ENCODE measurements at regions not wholly inside any gene's neighbourhood (a gene's known extent, or its start where the extent isn't known, plus 50 kb on each side); places are given as distances from the start of the nearest gene placed in this dataset.
"Not testable (repeated sequence)": the region's sequence is repeated elsewhere in the genome, so short reads cannot be mapped to it uniquely, and the experiment has no call there.

DNA sequence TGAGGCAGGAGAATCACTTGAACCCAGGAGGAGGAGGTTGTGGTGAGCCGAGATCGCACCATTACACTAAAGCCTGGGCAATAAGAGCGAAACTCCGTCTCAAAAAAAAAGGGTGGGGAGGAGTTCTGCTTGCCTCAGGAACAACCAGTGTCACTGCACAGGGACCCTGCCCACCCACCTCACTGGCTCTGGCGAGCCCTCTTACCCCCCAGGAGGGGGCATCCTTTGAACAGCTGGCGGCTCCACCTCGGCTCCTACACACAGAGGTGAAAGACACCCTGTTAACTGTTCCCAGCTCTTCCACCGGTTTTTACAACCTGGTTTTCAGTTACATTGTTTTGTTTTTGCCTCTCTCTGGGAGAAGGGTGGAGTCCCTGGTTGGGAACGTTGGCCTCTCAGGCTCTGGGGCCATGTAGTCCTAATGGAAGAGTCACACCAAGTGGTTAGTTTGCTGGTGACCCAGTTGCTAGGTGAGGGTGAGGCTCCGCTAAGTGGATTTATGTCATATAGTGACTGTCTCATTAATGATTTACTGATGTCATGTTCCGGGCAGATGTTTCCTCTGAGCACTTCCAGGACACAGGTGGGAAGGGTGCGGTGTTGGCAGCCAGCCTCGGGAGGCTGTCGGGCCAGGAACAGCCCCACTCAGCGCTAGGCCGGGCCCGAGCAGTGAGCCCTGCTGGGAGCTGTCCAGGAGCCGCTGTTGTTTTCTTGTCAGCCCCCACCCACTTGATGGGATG lies 120.6 kb upstream of the TPTE start:
- H2BK20ac ChIP-seq (ENCODE audit: low read length); H3K56ac ChIP-seq (replicated peaks; ENCODE audit: insufficient read length, low read depth, low read length); CTCF ChIA-PET (ENCODE audit: partially characterized antibody): not testable (repeated sequence)

DNA sequence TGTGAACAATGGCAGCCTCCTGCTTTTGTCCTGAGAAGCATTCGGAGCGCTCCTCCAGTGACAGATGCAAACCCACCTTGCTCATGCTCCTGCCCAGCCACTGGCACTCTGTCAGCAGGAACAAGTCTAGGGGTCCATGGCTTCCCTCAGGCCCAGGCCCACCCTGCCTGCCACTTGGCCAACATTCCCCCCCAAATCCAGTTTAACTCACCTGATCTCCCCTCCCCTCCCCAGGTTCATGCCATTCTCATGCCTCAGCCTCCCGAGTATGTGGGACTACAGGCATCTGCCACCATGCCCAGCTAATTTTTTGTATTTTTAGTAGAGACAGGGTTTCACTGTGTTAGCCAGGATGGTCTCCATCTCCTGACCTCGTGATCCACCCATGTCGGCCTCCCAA lies 118.9 kb upstream of the TPTE start:
- H3K23ac ChIP-seq (ENCODE audit: insufficient read length); H4K20me1 ChIP-seq (replicated peaks in 1 of 2; ENCODE audit: control insufficient read depth in 1 of 2, insufficient read depth in 2 of 2, low read length in 2 of 2); H4K5ac ChIP-seq (ENCODE audit: insufficient read length, low read depth, low read length); H2BK12ac ChIP-seq (ENCODE audit: low read depth, low read length); H2BK15ac ChIP-seq (ENCODE audit: low read length); H3K27ac ChIP-seq (ENCODE audit: low read depth, low read length); H2AFZ ChIP-seq (ENCODE audit: low read length); H2BK120ac ChIP-seq (replicated peaks; ENCODE audit: low read depth, low read length); H4K91ac ChIP-seq (replicated peaks; ENCODE audit: insufficient read length, low read length); H3K18ac ChIP-seq (ENCODE audit: extremely low read depth, low read length); H2BK20ac ChIP-seq (ENCODE audit: low read length); H3K4me3 ChIP-seq (ENCODE audit: extremely low read depth in 1 of 4, insufficient read depth in 2 of 4, low read depth in 3 of 4, low read length in 4 of 4); H3K79me2 ChIP-seq (ENCODE audit: control insufficient read depth in 1 of 2, insufficient read depth in 2 of 2, low read length in 2 of 2); H3K4ac ChIP-seq (replicated peaks; ENCODE audit: insufficient read length, low read depth, low read length); H3K14ac ChIP-seq (ENCODE audit: insufficient read length); CTCF ChIA-PET (ENCODE audit: partially characterized antibody); H3K27me3 ChIP-seq (replicated peaks in 1 of 4; ENCODE audit: control insufficient read depth in 3 of 4, extremely low read depth in 1 of 4, insufficient read depth in 3 of 4, low read length in 3 of 4); H3K4me2 ChIP-seq (ENCODE audit: insufficient read depth in 1 of 2, low read depth in 2 of 2, low read length in 2 of 2); H3K36me3 ChIP-seq (ENCODE audit: control insufficient read depth in 2 of 4, insufficient read depth in 4 of 4, low read length in 3 of 4); FAIRE-seq; H3K4me1 ChIP-seq (replicated peaks in 1 of 4; ENCODE audit: control insufficient read depth in 3 of 4, insufficient read depth in 4 of 4, low read length in 3 of 4); H2BK5ac ChIP-seq (ENCODE audit: low read depth, low read length); H4K8ac ChIP-seq (ENCODE audit: extremely low read depth, insufficient read depth, low read length); POLR2A ChIA-PET (ENCODE audit: partially characterized antibody); H3K79me1 ChIP-seq (ENCODE audit: low read depth, low read length); H3K23me2 ChIP-seq (ENCODE audit: low read depth, low read length); H3K9ac ChIP-seq (replicated peaks in 1 of 4; ENCODE audit: extremely low read depth in 1 of 4, low read depth in 3 of 4, low read length in 3 of 4); H2AK5ac ChIP-seq (ENCODE audit: low read depth, low read length); H3K56ac ChIP-seq (replicated peaks; ENCODE audit: insufficient read length, low read depth, low read length): not testable (repeated sequence)
- peaks cover 51 to 80% of the 10 kb centered on the region in 2 experiments for H3K9me3 ChIP-seq (ENCODE audit: insufficient read depth in 2 of 2, low read depth in 1 of 2, low read length in 1 of 2)
- peak in 1 of 2 experiments; percentile 8 for DNase-seq (ENCODE audit: low read depth in 1 of 2, low spot score in 2 of 2)
- 79% methylated on average over 5 of the region's 5 CpGs; no CpG with 5 or more reads in 1 of the 2 experiments for WGBS, 2 experiments (ENCODE audit: extremely low coverage in 1 of 2, insufficient coverage in 1 of 2, insufficient read length in 1 of 2, insufficient replicate concordance in 2 of 2, low coverage in 1 of 2, low lambda C conversion rate in 2 of 2, missing lambda C conversion rate in 1 of 2)

More for the DNA sequence above, 120.6 kb upstream of the TPTE start:
- DNase-seq (ENCODE audit: low read depth in 1 of 2, low spot score in 2 of 2); H4K5ac ChIP-seq (ENCODE audit: insufficient read length, low read depth, low read length); H3K18ac ChIP-seq (ENCODE audit: extremely low read depth, low read length); H3K14ac ChIP-seq (ENCODE audit: insufficient read length); H4K91ac ChIP-seq (replicated peaks; ENCODE audit: insufficient read length, low read length); H2BK5ac ChIP-seq (ENCODE audit: low read depth, low read length); H4K8ac ChIP-seq (ENCODE audit: extremely low read depth, insufficient read depth, low read length); H2BK12ac ChIP-seq (ENCODE audit: low read depth, low read length); H2BK15ac ChIP-seq (ENCODE audit: low read length); H3K23me2 ChIP-seq (ENCODE audit: low read depth, low read length); POLR2A ChIA-PET (ENCODE audit: partially characterized antibody); H3K23ac ChIP-seq (ENCODE audit: insufficient read length); H3K4me2 ChIP-seq (ENCODE audit: insufficient read depth in 1 of 2, low read depth in 2 of 2, low read length in 2 of 2); H3K4me1 ChIP-seq (replicated peaks in 1 of 4; ENCODE audit: control insufficient read depth in 3 of 4, insufficient read depth in 4 of 4, low read length in 3 of 4); H3K9ac ChIP-seq (replicated peaks in 1 of 4; ENCODE audit: extremely low read depth in 1 of 4, low read depth in 3 of 4, low read length in 3 of 4); H4K20me1 ChIP-seq (replicated peaks in 1 of 2; ENCODE audit: control insufficient read depth in 1 of 2, insufficient read depth in 2 of 2, low read length in 2 of 2); H3K79me1 ChIP-seq (ENCODE audit: low read depth, low read length); H3K27ac ChIP-seq (ENCODE audit: low read depth, low read length); H3K4me3 ChIP-seq (ENCODE audit: extremely low read depth in 1 of 4, insufficient read depth in 2 of 4, low read depth in 3 of 4, low read length in 4 of 4); H3K27me3 ChIP-seq (replicated peaks in 1 of 4; ENCODE audit: control insufficient read depth in 3 of 4, extremely low read depth in 1 of 4, insufficient read depth in 3 of 4, low read length in 3 of 4); H2BK120ac ChIP-seq (replicated peaks; ENCODE audit: low read depth, low read length); H2AK5ac ChIP-seq (ENCODE audit: low read depth, low read length); H3K4ac ChIP-seq (replicated peaks; ENCODE audit: insufficient read length, low read depth, low read length); FAIRE-seq; H2AFZ ChIP-seq (ENCODE audit: low read length); H3K79me2 ChIP-seq (ENCODE audit: control insufficient read depth in 1 of 2, insufficient read depth in 2 of 2, low read length in 2 of 2); H3K36me3 ChIP-seq (ENCODE audit: control insufficient read depth in 2 of 4, insufficient read depth in 4 of 4, low read length in 3 of 4): not testable (repeated sequence)
- 84% methylated on average over 18 of the region's 18 CpGs; no CpG with 5 or more reads in 1 of the 2 experiments for WGBS, 2 experiments (ENCODE audit: extremely low coverage in 1 of 2, insufficient coverage in 1 of 2, insufficient read length in 1 of 2, insufficient replicate concordance in 2 of 2, low coverage in 1 of 2, low lambda C conversion rate in 2 of 2, missing lambda C conversion rate in 1 of 2)
- peaks cover 55 to 91% of the 10 kb centered on the region in 2 experiments for H3K9me3 ChIP-seq (ENCODE audit: insufficient read depth in 2 of 2, low read depth in 1 of 2, low read length in 1 of 2)

Measured in H1 (cell line).